GM18861 (cell line): ENCODE measurements at regions not wholly inside any gene's neighbourhood (a gene's known extent, or its start where the extent isn't known, plus 50 kb on each side); places are given as distances from the start of the nearest gene placed in this dataset.
"Not testable (repeated sequence)": the region's sequence is repeated elsewhere in the genome, so short reads cannot be mapped to it uniquely, and the experiment has no call there.

Experiments used
- ATAC-seq: cut with Tn5 transposase; IDR thresholded peaks from one replicate; pipeline ENCODE4 v1.9.1; 2021; ENCODE audit not compliant: unreplicated experiment

GRCh38 chr3:26259176-26259575 lies 363.4 kb upstream of the LRRC3B start:
- no peak for ATAC-seq

GRCh38 chr3:26260139-26260538 lies 362.4 kb upstream of the LRRC3B start:
- no peak for ATAC-seq

DNA sequence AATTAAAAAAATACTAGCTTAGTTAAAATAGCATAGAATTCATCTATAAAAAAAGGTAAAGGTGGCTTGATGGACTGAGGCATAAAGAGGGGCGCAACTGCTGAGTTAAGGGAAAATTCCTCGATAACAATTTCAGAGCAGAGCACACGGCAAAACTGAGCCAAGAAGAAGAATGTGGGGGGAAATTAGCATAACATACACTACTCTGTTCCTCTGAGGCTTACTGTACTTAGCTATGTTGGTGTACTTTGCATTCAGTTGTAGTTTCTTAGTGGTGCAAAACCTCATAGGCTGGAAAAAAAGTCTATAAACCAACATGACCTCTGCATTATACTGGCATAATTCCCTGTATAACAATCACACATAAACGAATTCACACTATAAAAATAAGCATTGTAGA lies 357.9 kb upstream of the LRRC3B start:
- ATAC-seq = no peak

GRCh38 chr3:26271848-26272247 lies 350.7 kb upstream of the LRRC3B start:
- no peak for ATAC-seq

DNA sequence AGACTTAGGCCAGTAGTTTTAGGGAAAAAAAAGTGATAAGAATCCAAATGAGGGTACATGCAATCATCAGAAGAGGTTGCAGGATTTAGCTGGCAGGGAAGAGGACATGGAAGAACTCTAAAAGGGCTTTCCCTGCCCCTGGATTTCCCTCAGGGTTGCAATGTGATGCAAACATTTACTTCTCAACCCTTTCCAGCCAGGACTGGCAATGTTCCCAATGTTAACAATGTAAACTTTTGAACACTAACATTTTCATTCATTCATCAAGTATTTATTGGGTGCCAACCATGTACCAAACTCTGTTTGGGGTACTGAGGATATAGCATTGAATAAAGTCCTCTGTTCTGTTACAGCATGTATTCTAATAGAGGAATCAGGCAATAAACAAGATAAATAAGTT lies 349.4 kb upstream of the LRRC3B start:
- ATAC-seq = no peak

DNA sequence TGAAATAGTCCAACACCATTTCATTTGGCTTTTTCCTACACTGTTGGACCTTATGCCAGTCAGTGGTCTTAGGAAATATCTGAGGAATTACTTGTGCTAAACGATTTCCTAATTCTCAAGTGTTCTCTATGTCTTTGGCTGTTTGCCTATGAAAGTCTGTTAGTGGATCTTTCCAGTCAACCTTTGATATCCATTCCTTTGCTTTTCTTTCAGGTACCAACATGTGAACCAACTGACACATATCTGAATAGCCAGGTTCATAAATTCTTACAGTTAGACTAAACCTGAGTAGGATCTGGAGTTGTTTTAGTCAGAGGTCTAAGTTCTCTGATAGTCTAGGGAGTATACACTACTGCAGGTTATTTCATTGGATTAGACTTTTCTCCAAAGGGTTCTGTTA lies 343.5 kb upstream of the LRRC3B start:
- ATAC-seq = no peak

GRCh38 chr3:26280517-26280916 lies 342.1 kb upstream of the LRRC3B start:
- no peak for ATAC-seq

GRCh38 chr3:26281284-26281985 lies 341.1 kb upstream of the LRRC3B start:
- ATAC-seq = no peak

DNA sequence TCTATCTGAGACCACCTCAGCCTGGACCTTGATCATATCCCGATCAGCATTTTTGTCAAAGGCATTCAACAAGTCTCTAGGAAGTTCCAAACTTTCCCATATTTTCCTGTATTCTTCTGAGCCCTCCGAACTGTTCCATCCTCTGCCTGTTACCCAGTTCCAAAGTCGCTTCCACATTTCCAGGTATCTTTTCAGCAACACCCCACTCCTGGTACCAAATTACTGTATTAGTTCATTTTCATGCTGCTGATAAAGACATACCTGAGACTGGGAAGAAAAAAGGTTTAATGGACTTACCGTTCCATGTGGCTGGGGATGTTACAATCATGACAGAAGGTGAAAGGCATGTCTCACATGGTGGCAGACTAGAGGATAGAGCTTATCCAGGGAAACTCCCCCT lies 338.1 kb upstream of the LRRC3B start:
- ATAC-seq = not testable (repeated sequence)

- ATAC-seq = no peak
These were observed 330.7 kb upstream of the LRRC3B start for GRCh38 chr3:26291840-26292239.

DNA sequence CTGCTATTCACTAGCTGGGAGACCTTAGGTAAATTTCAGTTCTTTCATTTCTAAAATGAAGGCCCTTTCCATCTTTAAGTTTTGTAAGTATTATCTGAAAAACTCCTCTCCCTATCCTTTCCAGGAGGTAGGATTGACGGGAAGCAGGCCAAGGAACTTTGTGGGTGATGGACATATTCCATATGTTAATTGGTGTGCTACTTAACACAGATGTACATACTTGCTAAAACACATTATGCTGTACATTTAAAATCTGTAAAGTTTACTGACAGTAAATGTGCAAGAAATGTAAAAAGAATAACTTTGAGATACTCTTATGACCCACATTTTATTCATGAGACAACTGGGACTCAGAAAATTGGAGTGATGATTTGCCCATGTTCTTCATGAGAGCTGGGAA lies 329.8 kb upstream of the LRRC3B start:
- no peak for ATAC-seq

GRCh38 chr3:26293329-26293844 lies 329.2 kb upstream of the LRRC3B start:
- no peak for ATAC-seq

DNA sequence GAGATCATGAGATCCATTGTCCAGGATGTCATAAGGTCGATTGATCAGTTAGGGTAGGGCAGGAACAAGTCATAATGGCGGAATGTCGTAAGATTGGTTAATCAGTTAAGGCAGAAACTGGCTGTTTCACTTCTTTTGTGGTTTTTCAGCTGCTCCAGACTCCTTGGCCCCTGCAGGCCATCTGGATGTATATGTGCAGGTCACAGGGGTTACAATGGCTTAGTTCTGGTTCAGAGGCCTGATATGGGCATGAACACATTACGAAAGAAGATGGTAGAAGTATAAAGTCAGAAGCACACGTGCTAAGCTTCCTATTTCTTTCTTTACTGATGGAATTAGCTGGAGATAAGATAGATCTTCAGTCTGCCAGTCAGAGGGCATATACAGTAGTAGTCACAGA lies 315.4 kb upstream of the LRRC3B start:
- ATAC-seq = no peak

DNA sequence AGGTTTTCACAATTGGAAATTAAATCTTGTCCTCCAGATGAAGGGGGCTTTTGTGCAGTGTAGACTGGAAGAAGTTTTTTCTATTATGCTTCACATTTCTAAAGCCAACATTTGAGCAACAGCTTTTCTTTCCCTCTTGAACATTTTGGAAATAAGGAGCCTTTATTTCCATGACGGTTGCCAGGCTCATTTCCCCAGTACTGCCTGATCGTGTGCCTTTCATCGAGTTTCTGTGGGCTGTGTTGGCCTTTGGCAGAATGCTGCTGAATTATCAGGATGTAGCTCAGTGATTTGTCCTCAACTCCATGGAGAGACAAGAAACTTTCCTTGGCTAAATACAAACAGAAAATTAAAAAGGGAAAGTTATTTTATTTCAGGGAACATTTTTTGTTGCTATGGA lies 314.8 kb upstream of the LRRC3B start:
- ATAC-seq = no peak

- no peak for ATAC-seq
These were observed 314.1 kb upstream of the LRRC3B start for GRCh38 chr3:26308454-26308853.

DNA sequence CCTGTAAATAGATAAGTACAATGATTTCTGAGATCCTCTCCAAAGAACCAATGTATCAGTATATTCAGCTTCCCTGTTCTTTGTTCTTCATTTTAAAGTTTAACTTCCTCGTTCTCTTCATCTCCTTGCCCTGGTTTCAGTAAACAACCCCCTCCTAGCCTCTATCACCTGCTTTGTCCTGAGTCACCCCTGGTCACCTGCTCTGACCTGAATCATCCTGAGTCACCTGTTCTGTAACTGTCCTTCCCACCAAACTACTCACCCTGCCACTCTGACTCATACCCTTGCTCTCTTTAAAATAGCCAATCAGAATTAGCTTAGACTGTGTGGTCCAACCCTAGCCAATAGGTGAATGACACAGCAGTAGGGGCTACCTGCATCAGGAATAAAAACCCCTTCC lies 313.0 kb upstream of the LRRC3B start:
- not testable (repeated sequence) for ATAC-seq

GRCh38 chr3:26312816-26313215 lies 309.8 kb upstream of the LRRC3B start:
- no peak for ATAC-seq

DNA sequence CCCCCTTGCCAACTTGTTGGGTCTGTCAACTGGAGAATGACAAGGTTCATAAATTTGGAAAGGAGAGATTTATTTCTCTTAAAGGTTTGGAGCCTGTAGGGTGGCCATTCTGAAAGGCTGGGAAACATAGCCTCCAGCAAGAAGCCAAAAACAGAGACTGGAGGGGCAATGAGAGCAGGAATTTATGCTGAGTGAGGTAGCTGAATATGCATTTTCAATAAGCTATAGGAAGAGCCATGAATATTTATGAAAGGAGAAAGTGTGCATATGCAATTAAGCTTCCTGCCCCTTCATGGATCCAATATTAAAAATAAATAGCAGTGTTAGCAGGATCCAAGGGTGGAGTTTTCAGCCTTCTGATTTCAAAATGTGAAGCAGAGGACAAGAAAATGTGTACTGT lies 306.1 kb upstream of the LRRC3B start:
- no peak for ATAC-seq

- ATAC-seq = not testable (repeated sequence)
These were observed 298.8 kb upstream of the LRRC3B start for GRCh38 chr3:26323741-26324140.

GRCh38 chr3:26340001-26340400 lies 282.6 kb upstream of the LRRC3B start:
- ATAC-seq = no peak

- no peak for ATAC-seq
These were observed 278.9 kb upstream of the LRRC3B start for GRCh38 chr3:26343647-26344046.

DNA sequence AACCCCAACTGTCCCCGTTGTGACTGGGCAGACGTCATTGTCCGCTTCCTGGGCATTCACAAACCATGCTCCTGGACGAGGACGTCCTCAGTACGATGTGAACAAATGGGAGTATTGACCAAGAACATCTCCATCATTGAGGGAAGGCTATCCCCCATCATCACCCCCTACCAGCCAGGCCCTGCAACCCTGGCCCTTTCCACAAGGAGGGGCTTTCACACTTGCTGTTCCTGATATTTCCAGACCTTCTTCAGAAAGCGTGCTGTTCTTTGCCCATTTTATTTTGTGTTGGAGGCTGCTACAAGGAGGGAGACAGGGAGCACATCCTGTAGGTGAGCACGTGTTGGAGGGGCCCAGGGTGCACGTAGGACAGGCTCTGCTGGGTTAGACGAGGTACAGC lies 277.0 kb upstream of the LRRC3B start:
- ATAC-seq = no peak

DNA sequence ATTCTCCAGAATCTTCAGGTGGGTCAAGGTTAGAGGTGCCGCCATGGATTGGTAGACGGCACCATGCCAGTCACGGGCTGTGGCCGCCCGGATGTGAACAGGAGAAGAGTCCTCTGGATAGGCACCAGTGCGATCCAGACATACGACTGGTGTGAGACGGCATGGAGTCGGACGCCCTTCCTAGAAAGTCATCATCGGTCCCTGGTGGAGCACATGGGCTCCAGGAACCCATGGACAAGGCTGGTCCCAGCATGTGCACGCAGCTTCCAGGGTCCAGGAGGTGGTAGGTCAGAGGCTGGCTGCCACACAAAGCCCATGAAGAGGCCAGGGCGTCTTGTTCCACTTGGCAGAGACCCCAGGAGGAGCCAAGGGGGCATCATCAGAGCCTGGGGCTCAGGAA lies 276.1 kb upstream of the LRRC3B start:
- no peak for ATAC-seq
